PC-3 (cell line): ENCODE measurements at regions not wholly inside any gene's neighbourhood (a gene's known extent, or its start where the extent isn't known, plus 50 kb on each side); places are given as distances from the start of the nearest gene placed in this dataset.

ENCODE experiments used
- ATAC-seq: fragments of 200-7000 bp; cut with Tn5 transposase; 2 replicates; pipeline ENCODE4 v1.9.1; 2020; ENCODE audit warnings: mild to moderate bottlenecking, moderate library complexity
- BruUV-seq: library from RNA; stranded (reverse); fragments of 400-500 nt; replicated peaks from 2 replicates; lab custom pipeline; 2021; lab: Mats Ljungman, UMichigan
- CTCF ChIA-PET: fragments of 300-600 bp; sonication (Branson Sonifier 250); formaldehyde crosslinking; loops from one replicate; lab custom pipeline; 2022; ENCODE audit warnings: antibody characterized with exemption; lab: Charles Lee
- POLR2A ChIA-PET: fragments of 300-600 bp; sonication (Branson Sonifier 250); formaldehyde crosslinking; loops from one replicate; lab custom pipeline; 2022; ENCODE audit warnings: antibody characterized with exemption; ENCODE audit not compliant: unreplicated experiment; lab: Charles Lee
- DNase-seq: peaks from one replicate; pipeline ENCODE4 v3.0.0-alpha.2; 2015
- H2AFZ ChIP-seq: fragments of 300-600 bp; sonication (generic); 2 replicates; pipeline ENCODE4 v1.6.0; 2016; ENCODE audit warnings: antibody characterized with exemption, low read length
- H3F3A ChIP-seq: fragments of 300-600 bp; sonication (generic); one replicate; pipeline ENCODE4 v1.6.0; 2017; ENCODE audit warnings: antibody characterized with exemption, low read length, control low read depth, mild to moderate bottlenecking; ENCODE audit not compliant: unreplicated experiment
- H3K27ac ChIP-seq: fragments of 300-600 bp; sonication (generic); 2 replicates; pipeline ENCODE4 v1.5.1; 2016; ENCODE audit warnings: mild to moderate bottlenecking, low read length
- H3K27me3 ChIP-seq: fragments of 300-600 bp; sonication (generic); 2 replicates; pipeline ENCODE4 v1.6.1; 2016; ENCODE audit warnings: low read length, mixed read lengths
- H3K36me3 ChIP-seq: fragments of 300-600 bp; sonication (generic); 2 replicates; pipeline ENCODE4 v1.6.1; 2016; ENCODE audit warnings: low read depth, mixed run types, low read length, mixed read lengths
- H3K4me1 ChIP-seq: fragments of 300-600 bp; sonication (generic); 2 replicates; pipeline ENCODE4 v1.5.1; 2016; ENCODE audit warnings: low read length; ENCODE audit not compliant: insufficient read depth
- H3K4me2 ChIP-seq: fragments of 300-600 bp; sonication (generic); 2 replicates; pipeline ENCODE4 v1.6.0; 2016; ENCODE audit warnings: low read length
- H3K4me3 ChIP-seq: fragments of 300-600 bp; sonication (generic); 2 replicates; pipeline ENCODE4 v1.5.1; 2016; ENCODE audit warnings: mild to moderate bottlenecking, low read length, mixed read lengths
- H3K79me2 ChIP-seq: fragments of 300-600 bp; sonication (generic); 2 replicates; pipeline ENCODE4 v1.6.1; 2017; ENCODE audit warnings: low read length, mixed read lengths
- H3K9ac ChIP-seq: fragments of 300-600 bp; sonication (generic); 2 replicates; pipeline ENCODE4 v1.6.0; 2016; ENCODE audit warnings: mild to moderate bottlenecking, low read length
- H3K9me2 ChIP-seq: fragments of 300-600 bp; sonication (generic); replicated peaks from 2 replicates; pipeline ENCODE4 v1.6.1; 2016; ENCODE audit warnings: mixed run types, low read length, mixed read lengths
- H3K9me3 ChIP-seq: fragments of 300-600 bp; sonication (generic); 2 replicates; pipeline ENCODE4 v1.6.1; 2016; ENCODE audit warnings: low read length, mixed read lengths
- H4K20me1 ChIP-seq: fragments of 300-600 bp; sonication (generic); 2 replicates; pipeline ENCODE4 v1.6.1; 2016; ENCODE audit warnings: low read length, mixed read lengths
- CTCF ChIP-seq: fragments of 300-600 bp; sonication (generic); conservative IDR thresholded peaks from 2 replicates; pipeline ENCODE4 v1.5.1; 2017; ENCODE audit warnings: antibody characterized with exemption, low read depth, mild to moderate bottlenecking, low read length
- EZH2 ChIP-seq: fragments of 300-600 bp; sonication (generic); IDR thresholded peaks from one replicate; pipeline ENCODE4 v1.6.1; 2017; ENCODE audit warnings: antibody characterized with exemption, mild to moderate bottlenecking, low read length; ENCODE audit not compliant: unreplicated experiment
- EZH2phosphoT487 ChIP-seq: fragments of 300-600 bp; sonication (generic); IDR thresholded peaks from 2 replicates; pipeline ENCODE4 v1.6.1; 2018; ENCODE audit warnings: mild to moderate bottlenecking, antibody characterized with exemption, low read length, borderline replicate concordance
- intact Hi-C: fragments of 100-400 bp; cut with micrococcal nuclease; formaldehyde crosslinking; loops from 2 replicates; pipeline ENCODE4 v1.9.0; 2023

- POLR2A ChIA-PET, result no interaction called here
- intact Hi-C loops, result no loop called here
- BruUV-seq, result no TSS peak
Measured at GRCh38 chr14:101622251-101623076, 61.2 kb downstream of the DIO3 start.

GRCh38 chr14:101623077-101623372 lies 61.7 kb downstream of the DIO3 start:
- ChIA-PET POLR2A (no interaction called here), CTCF (no interaction called here)
- no peak overlapping the region for H2AFZ ChIP-seq
- no peaks in the 10 kb centered on the region for H3K27me3 ChIP-seq
- H3K27ac ChIP-seq, result no peak overlapping the region
- BruUV-seq, result no TSS peak
- no peaks in the 10 kb centered on the region for H3K79me2 ChIP-seq
- H3K4me3 ChIP-seq, result no peak overlapping the region
- intact Hi-C loops, result no loop called here
- no peaks in the 10 kb centered on the region for H3F3A ChIP-seq
- ATAC-seq (no peak), DNase-seq (no peak)
- no peaks in the 10 kb centered on the region for H3K4me1 ChIP-seq
- H3K9ac ChIP-seq, result no peak overlapping the region
- no peaks in the 10 kb centered on the region for H3K9me3 ChIP-seq
- no peaks in the 10 kb centered on the region for H3K9me2 ChIP-seq
- no peak overlapping the region for H3K4me2 ChIP-seq
- no peak for TF ChIP-seq CTCF
- TF ChIP-seq EZH2phosphoT487, result no peak
- no peak for TF ChIP-seq EZH2
- no peaks in the 10 kb centered on the region for H3K36me3 ChIP-seq
- no peaks in the 10 kb centered on the region for H4K20me1 ChIP-seq

More at GRCh38 chr14:101622251-101623076, 61.2 kb downstream of the DIO3 start:
- Histone ChIP-seq H3K36me3 (no peaks in the 10 kb centered on the region), H2AFZ (no peak overlapping the region), H3K4me3 (no peak overlapping the region), H3K9me2 (no peaks in the 10 kb centered on the region), H3K9me3 (no peaks in the 10 kb centered on the region), H4K20me1 (no peaks in the 10 kb centered on the region), H3K4me2 (no peak overlapping the region), H3K27ac (no peak overlapping the region), H3K27me3 (no peaks in the 10 kb centered on the region), H3K4me1 (no peaks in the 10 kb centered on the region), H3K9ac (no peak overlapping the region), H3F3A (no peaks in the 10 kb centered on the region), H3K79me2 (no peaks in the 10 kb centered on the region)
- DNase-seq (no peak), ATAC-seq (no peak)
- CTCF ChIA-PET, result no interaction called here
- TF ChIP-seq EZH2 (no peak), EZH2phosphoT487 (no peak), CTCF (no peak)

GRCh38 chr14:101623685-101624444 lies 62.6 kb downstream of the DIO3 start:
- ATAC-seq, result no peak
- no peak overlapping the region for H3K27ac ChIP-seq
- TF ChIP-seq EZH2 (no peak), EZH2phosphoT487 (no peak), CTCF (no peak)
- ChIA-PET CTCF (no interaction called here), POLR2A (no interaction called here)
- H3K27me3 ChIP-seq, result no peaks in the 10 kb centered on the region
- BruUV-seq, result no TSS peak
- no peaks in the 10 kb centered on the region for H4K20me1 ChIP-seq
- no peaks in the 10 kb centered on the region for H3K36me3 ChIP-seq
- no peaks in the 10 kb centered on the region for H3K9me3 ChIP-seq
- H2AFZ ChIP-seq, result no peak overlapping the region
- DNase-seq, result no peak
- no peak overlapping the region for H3K4me2 ChIP-seq
- H3K9me2 ChIP-seq, result no peaks in the 10 kb centered on the region
- H3K79me2 ChIP-seq, result no peaks in the 10 kb centered on the region
- intact Hi-C loops, result no loop called here
- H3K4me1 ChIP-seq, result peaks cover 3% of the 10 kb centered on the region; the same call in 1 of the 2 replicates
- H3K9ac ChIP-seq, result no peak overlapping the region
- H3K4me3 ChIP-seq, result no peak overlapping the region
- no peaks in the 10 kb centered on the region for H3F3A ChIP-seq
